ENCODE measurements at regions not wholly inside any gene's neighbourhood (a gene's known extent, or its start where the extent isn't known, plus 50 kb on each side); places are given as distances from the start of the nearest gene placed in this dataset.

DNA sequence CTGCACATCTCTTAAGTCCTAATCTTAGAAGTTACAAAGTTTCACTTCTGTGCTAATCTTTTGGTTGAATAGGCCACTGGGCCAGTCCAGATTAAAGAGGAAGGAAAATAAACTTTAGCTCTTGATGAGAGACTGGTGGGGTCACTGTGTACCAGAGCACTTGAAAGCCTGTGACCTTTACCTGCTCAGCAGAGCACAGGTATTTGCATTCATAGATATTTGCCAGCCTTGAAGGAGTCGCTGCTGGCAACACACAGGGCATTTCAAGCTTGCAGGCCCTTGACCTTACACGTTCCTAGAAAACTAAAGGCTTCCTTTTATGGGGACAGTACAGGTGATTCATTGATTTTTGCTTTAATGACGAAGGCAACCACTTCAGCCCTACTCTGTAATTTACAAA lies 108.4 kb upstream of the SLC22A23 start:
- no peak for DNase-seq (ENCODE audit: low spot score)
- ChIA-PET CTCF (interaction anchor here (0.6 to 0.7 kb wide), 2 partner anchors 39 to 123 kb away, joined by 3 read pairs; no protein-coding TSS in a partner anchor), POLR2A (ENCODE audit: low non-redundant PET) (no interaction called here)
- no peak overlapping the region for H3K27ac ChIP-seq
- TF ChIP-seq CTCF (conservative IDR thresholded peaks at IDR 0.05; ENCODE audit: low read depth): no peak

- DNase-seq (ENCODE audit: low spot score): no peak
- POLR2A ChIA-PET (ENCODE audit: low non-redundant PET): no interaction called here
- H3K27ac ChIP-seq: no peak overlapping the region
- CTCF ChIA-PET: interaction anchor here (0.7 to 1.0 kb wide), 2 partner anchors 13 to 137 kb away, joined by 3 read pairs; no protein-coding TSS in a partner anchor
- TF ChIP-seq CTCF (conservative IDR thresholded peaks at IDR 0.05; ENCODE audit: low read depth): no peak
Measured at GRCh38 chr6:3561725-3562124, 104.9 kb upstream of the SLC22A23 start.

GRCh38 chr6:3560211-3560610 lies 103.4 kb upstream of the SLC22A23 start:
- H3K27ac ChIP-seq: no peak overlapping the region
- DNase-seq (ENCODE audit: low spot score): no peak
- TF ChIP-seq CTCF (conservative IDR thresholded peaks at IDR 0.05; ENCODE audit: low read depth): no peak
- CTCF ChIA-PET: no interaction called here
- POLR2A ChIA-PET (ENCODE audit: low non-redundant PET): no interaction called here

DNA sequence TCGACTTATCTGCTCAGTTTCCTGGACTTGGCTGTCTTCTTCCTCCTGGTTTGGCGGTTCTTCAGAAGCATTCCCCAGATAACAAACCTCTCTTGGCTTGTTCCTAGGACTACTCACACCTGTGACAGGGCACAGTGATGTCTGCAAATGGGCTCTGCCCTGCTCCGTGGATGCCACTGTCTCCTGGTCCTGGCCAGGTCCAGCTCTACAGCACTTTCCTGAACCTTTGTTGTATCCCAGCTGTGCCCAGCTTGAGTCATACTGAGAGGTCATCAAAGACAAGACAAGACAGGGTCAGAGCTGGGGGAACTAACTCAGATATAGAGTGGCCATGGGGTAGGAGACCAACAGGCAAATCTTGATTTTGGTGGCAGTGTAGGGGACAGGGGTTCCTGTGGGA lies 102.7 kb upstream of the SLC22A23 start:
- TF ChIP-seq CTCF (conservative IDR thresholded peaks at IDR 0.05; ENCODE audit: low read depth): no peak
- DNase-seq (ENCODE audit: low spot score): no peak
- no peak overlapping the region for H3K27ac ChIP-seq
- ChIA-PET CTCF (interaction anchor here (0.7 kb wide), 1 partner anchor 360 kb away, joined by 5 read pairs; no protein-coding TSS in a partner anchor), POLR2A (ENCODE audit: low non-redundant PET) (no interaction called here)

DNA sequence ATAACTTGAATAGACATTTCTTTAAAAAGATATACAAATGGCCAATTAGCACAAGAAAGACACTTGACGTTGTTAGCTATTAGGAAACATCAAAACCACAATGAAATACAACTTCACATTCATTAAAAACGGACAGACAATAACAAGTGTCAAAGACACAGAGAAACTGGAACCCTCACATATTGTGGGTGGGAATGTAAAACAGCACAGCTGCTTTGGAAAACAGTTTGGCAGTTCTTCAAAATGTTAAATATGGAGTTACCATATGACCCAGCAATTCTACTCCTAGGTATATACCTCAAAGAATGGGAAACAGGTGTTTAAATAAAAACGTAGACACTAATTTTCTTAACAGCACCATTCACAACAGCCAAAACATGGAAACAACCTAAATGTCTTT lies 100.5 kb upstream of the SLC22A23 start:
- ChIA-PET POLR2A (ENCODE audit: low non-redundant PET) (no interaction called here), CTCF (no interaction called here)
- no peak for DNase-seq (ENCODE audit: low spot score)
- no peak overlapping the region for H3K27ac ChIP-seq
- no peak for TF ChIP-seq CTCF (conservative IDR thresholded peaks at IDR 0.05; ENCODE audit: low read depth)

GRCh38 chr6:3553254-3553653 lies 96.4 kb upstream of the SLC22A23 start:
- DNase-seq (ENCODE audit: low spot score): no peak
- H3K27ac ChIP-seq: no peak overlapping the region
- CTCF ChIA-PET: no interaction called here
- POLR2A ChIA-PET (ENCODE audit: low non-redundant PET): no interaction called here
- TF ChIP-seq CTCF (conservative IDR thresholded peaks at IDR 0.05; ENCODE audit: low read depth): no peak

All from RWPE1 (cell line).